ENCODE measurements at regions not wholly inside any gene's neighbourhood (a gene's known extent, or its start where the extent isn't known, plus 50 kb on each side); places are given as distances from the start of the nearest gene placed in this dataset.

GRCh38 chr2:173584000-173584399, 229.3 kb downstream of the CDCA7 start:
- FAIRE-seq, result no peak
- no peak for DNase-seq (ENCODE audit: insufficient read length, low spot score)

- DNase-seq (ENCODE audit: insufficient read length, low spot score), result no peak
- FAIRE-seq, result no peak
Measured at GRCh38 chr2:173584676-173585458, 230.2 kb downstream of the CDCA7 start.

GRCh38 chr2:173588931-173589369, 234.3 kb downstream of the CDCA7 start:
- no peak for FAIRE-seq
- no peak for DNase-seq (ENCODE audit: insufficient read length, low spot score)

- FAIRE-seq (no peak), DNase-seq (ENCODE audit: insufficient read length, low spot score) (no peak)
Measured at GRCh38 chr2:173589604-173590275, 235.1 kb downstream of the CDCA7 start.

GRCh38 chr2:173590276-173590861, 235.7 kb downstream of the CDCA7 start:
- no peak for FAIRE-seq
- DNase-seq (ENCODE audit: insufficient read length, low spot score), result no peak

GRCh38 chr2:173593109-173593508, 238.4 kb downstream of the CDCA7 start:
- FAIRE-seq (no peak), DNase-seq (ENCODE audit: insufficient read length, low spot score) (no peak)

GRCh38 chr2:173596244-173596643, 241.6 kb downstream of the CDCA7 start:
- DNase-seq (ENCODE audit: insufficient read length, low spot score) (no peak), FAIRE-seq (no peak)

GRCh38 chr2:173598525-173598924, 243.9 kb downstream of the CDCA7 start:
- no peak for FAIRE-seq
- DNase-seq (ENCODE audit: insufficient read length, low spot score), result no peak

GRCh38 chr2:173599821-173600359, 245.2 kb downstream of the CDCA7 start:
- no peak for FAIRE-seq

GRCh38 chr2:173602153-173602795, 247.6 kb downstream of the CDCA7 start:
- DNase-seq (ENCODE audit: insufficient read length, low spot score) (no peak), FAIRE-seq (no peak)

More at GRCh38 chr2:173599821-173600359, 245.2 kb downstream of the CDCA7 start:
- DNase-seq (ENCODE audit: insufficient read length, low spot score), result no peak

GRCh38 chr2:173605994-173606393, 251.3 kb downstream of the CDCA7 start:
- FAIRE-seq, result no peak
- no peak for DNase-seq (ENCODE audit: insufficient read length, low spot score)

GRCh38 chr2:173606619-173607248, 252.1 kb downstream of the CDCA7 start:
- DNase-seq (ENCODE audit: insufficient read length, low spot score) (no peak), FAIRE-seq (no peak)

- DNase-seq (ENCODE audit: insufficient read length, low spot score), result no peak
- no peak for FAIRE-seq
Measured at GRCh38 chr2:173607606-173608311, 253.1 kb downstream of the CDCA7 start.

GRCh38 chr2:173611121-173611520, 256.4 kb downstream of the CDCA7 start:
- DNase-seq (ENCODE audit: insufficient read length, low spot score), result no peak
- no peak for FAIRE-seq

GRCh38 chr2:173612354-173612753, 257.7 kb downstream of the CDCA7 start:
- FAIRE-seq, result no peak
- no peak for DNase-seq (ENCODE audit: insufficient read length, low spot score)

- no peak for FAIRE-seq
- no peak for DNase-seq (ENCODE audit: insufficient read length, low spot score)
Measured at GRCh38 chr2:173613386-173613785, 258.7 kb downstream of the CDCA7 start.

- no peak for DNase-seq (ENCODE audit: insufficient read length, low spot score)
- FAIRE-seq, result no peak
Measured at GRCh38 chr2:173614265-173614930, 259.7 kb downstream of the CDCA7 start.

- no peak for DNase-seq (ENCODE audit: insufficient read length, low spot score)
- FAIRE-seq, result no peak
Measured at GRCh38 chr2:173623438-173624319, 269.0 kb downstream of the CDCA7 start.
